Activated naive CD8-positive, alpha-beta T cell treated with anti-CD3 and anti-CD28 coated beads, Interleukin-2, amount 10 ng/mL, durations not matched to agents 7 days and 5 days (primary cell): ENCODE measurements at regions not wholly inside any gene's neighbourhood (a gene's known extent, or its start where the extent isn't known, plus 50 kb on each side); places are given as distances from the start of the nearest gene placed in this dataset.

Experiments used
- ATAC-seq: fragments of 150-1000 bp; cut with Tn5 transposase; one replicate; pipeline ENCODE4 v1.10.0; 2021; ENCODE audit warnings: low read depth, moderate library complexity
- POLR2A ChIA-PET: fragments of 350-600 bp; sonication (Branson Sonifier 250); formaldehyde crosslinking; loops from one replicate; lab custom pipeline; 2021; ENCODE audit warnings: antibody characterized with exemption; lab: Charles Lee
- DNase-seq: peaks from one replicate; pipeline ENCODE4 v3.0.0; 2021
- H3K27ac Mint-ChIP-seq: one replicate; pipeline ENCODE4 v1.8.0; 2022; ENCODE audit warnings: mild to moderate bottlenecking, mixed read lengths
- H3K27me3 Mint-ChIP-seq: one replicate; pipeline ENCODE4 v1.8.0; 2022; ENCODE audit warnings: mild to moderate bottlenecking, moderate library complexity, mixed read lengths
- H3K36me3 Mint-ChIP-seq: one replicate; pipeline ENCODE4 v1.8.0; 2021; ENCODE audit warnings: mild to moderate bottlenecking, mixed read lengths
- H3K4me1 Mint-ChIP-seq: one replicate; pipeline ENCODE4 v1.8.0; 2021; ENCODE audit warnings: mixed read lengths
- H3K4me3 Mint-ChIP-seq: one replicate; pipeline ENCODE4 v1.8.0; 2022; ENCODE audit warnings: mild to moderate bottlenecking, moderate library complexity, mixed read lengths
- H3K9me3 Mint-ChIP-seq: one replicate; pipeline ENCODE4 v1.8.0; 2021; ENCODE audit warnings: mixed read lengths

DNA sequence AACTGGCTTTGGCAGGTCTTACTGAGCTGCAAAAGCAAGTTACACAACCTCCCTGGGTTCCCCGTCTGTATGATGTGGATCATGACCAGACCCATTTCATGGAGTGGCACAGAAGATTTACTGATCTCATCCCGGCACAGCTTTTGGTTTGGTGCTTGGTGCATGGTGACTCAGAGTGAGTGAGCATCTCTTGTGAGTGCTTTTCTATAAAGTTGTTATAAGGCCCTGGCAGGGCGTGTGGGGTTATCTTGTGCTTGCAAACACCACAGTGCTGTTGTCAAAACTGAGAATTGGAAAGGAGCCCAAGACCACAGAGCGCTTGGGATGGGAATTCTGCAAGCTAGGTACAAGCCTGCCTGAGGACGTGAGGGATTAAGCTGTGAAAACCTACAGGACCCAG lies 425.2 kb downstream of the GADD45G start:
- POLR2A ChIA-PET: no interaction called here
- H3K27ac Mint-ChIP-seq: no peak overlapping the region
- no peak overlapping the region for H3K4me3 Mint-ChIP-seq
- DNase-seq (no peak), ATAC-seq (no peak)
- no peaks in the 10 kb centered on the region for H3K36me3 Mint-ChIP-seq
- H3K4me1 Mint-ChIP-seq: no peaks in the 10 kb centered on the region
- H3K27me3 Mint-ChIP-seq: peaks cover 22% of the 10 kb centered on the region
- no peaks in the 10 kb centered on the region for H3K9me3 Mint-ChIP-seq

DNA sequence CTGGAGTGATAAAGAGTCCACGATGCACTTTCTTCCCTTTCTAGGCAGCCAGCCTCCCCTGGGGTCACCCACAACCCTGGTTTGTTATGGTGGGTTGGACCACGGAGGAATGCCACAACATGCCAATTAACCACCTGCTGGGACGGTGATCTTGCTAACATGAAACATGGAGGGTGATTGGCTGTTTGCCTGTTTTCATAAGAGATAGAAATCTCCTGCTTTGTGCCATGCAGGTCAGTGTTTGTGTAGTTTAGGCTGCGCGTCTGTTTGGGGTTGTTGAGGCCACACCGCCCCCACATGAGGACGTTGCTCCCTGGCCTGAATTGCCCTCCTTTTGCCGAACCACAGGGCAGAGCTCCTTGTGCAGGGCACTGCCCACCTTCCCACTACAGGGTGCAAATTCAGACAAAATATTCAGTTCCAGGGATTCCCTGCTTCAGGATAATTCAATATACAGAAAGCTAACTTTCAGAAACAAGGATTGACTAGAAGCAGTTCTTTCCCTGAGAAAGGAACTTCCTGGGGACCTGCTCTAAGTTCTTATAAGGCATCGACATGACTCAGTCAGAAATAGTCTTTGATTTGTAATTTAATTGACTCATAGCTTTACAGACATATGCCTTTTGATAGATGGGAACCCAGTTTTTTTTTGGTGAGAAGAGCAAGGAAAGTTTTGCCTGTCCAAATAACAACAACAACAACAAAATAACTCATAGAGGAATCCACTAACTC lies 427.6 kb downstream of the GADD45G start:
- POLR2A ChIA-PET: no interaction called here
- H3K27ac Mint-ChIP-seq: no peak overlapping the region
- ATAC-seq: no peak

DNA sequence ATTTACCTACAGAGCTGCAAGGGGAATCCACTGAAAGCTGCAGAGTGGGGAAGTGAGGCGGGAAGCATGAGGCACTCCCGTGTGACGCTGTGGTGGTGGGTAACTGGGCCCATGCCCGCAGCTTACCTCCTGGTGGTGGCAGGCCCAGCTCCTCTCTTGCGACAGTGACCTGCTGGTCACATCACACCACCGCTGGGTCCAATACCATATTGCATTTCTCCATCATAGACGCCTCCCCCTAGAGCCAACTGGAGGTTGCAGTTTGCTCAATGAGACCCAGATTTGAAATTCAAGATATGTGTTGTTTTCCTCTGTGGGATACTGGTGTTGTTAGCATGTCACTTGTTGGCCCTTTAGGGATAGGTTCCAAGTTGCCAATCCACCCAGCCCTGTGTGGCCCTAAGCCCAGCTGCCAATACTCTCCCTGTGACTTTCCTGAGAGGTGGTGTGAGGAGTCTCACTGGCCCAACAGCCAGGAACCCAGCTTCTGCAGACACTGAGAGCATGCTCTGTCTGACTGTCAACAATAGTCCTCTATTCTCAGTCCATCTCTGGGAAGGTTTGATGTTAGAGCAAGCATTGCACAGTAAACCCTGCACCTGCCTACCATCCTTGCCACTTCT lies 428.3 kb downstream of the GADD45G start:
- Mint-ChIP-seq H3K9me3 (no peaks in the 10 kb centered on the region), H3K27me3 (peaks cover 18% of the 10 kb centered on the region)

More for the DNA sequence above, 427.6 kb downstream of the GADD45G start:
- H3K9me3 Mint-ChIP-seq: no peaks in the 10 kb centered on the region
- no peak overlapping the region for H3K4me3 Mint-ChIP-seq
- no peaks in the 10 kb centered on the region for H3K4me1 Mint-ChIP-seq
- no peaks in the 10 kb centered on the region for H3K36me3 Mint-ChIP-seq
- H3K27me3 Mint-ChIP-seq: peaks cover 25% of the 10 kb centered on the region
- DNase-seq: no peak

GRCh38 chr9:90034071-90034470 lies 429.3 kb downstream of the GADD45G start:
- H3K27me3 Mint-ChIP-seq: peaks cover 13% of the 10 kb centered on the region
- H3K36me3 Mint-ChIP-seq: no peaks in the 10 kb centered on the region
- H3K4me1 Mint-ChIP-seq: no peaks in the 10 kb centered on the region
- no peaks in the 10 kb centered on the region for H3K9me3 Mint-ChIP-seq
- POLR2A ChIA-PET: no interaction called here
- no peak overlapping the region for H3K27ac Mint-ChIP-seq
- ATAC-seq (no peak), DNase-seq (no peak)
- H3K4me3 Mint-ChIP-seq: no peak overlapping the region

More for the DNA sequence above, 428.3 kb downstream of the GADD45G start:
- Mint-ChIP-seq H3K4me1 (no peaks in the 10 kb centered on the region), H3K36me3 (no peaks in the 10 kb centered on the region), H3K4me3 (no peak overlapping the region), H3K27ac (no peak overlapping the region)
- DNase-seq (no peak), ATAC-seq (no peak)
- POLR2A ChIA-PET: no interaction called here

GRCh38 chr9:90035471-90035870 lies 430.7 kb downstream of the GADD45G start:
- H3K4me1 Mint-ChIP-seq: no peaks in the 10 kb centered on the region
- H3K9me3 Mint-ChIP-seq: no peaks in the 10 kb centered on the region
- H3K27me3 Mint-ChIP-seq: peaks cover 7% of the 10 kb centered on the region
- no peak for DNase-seq
- POLR2A ChIA-PET: no interaction called here
- H3K27ac Mint-ChIP-seq: no peak overlapping the region
- ATAC-seq: no peak
- H3K36me3 Mint-ChIP-seq: no peaks in the 10 kb centered on the region
- H3K4me3 Mint-ChIP-seq: no peak overlapping the region

DNA sequence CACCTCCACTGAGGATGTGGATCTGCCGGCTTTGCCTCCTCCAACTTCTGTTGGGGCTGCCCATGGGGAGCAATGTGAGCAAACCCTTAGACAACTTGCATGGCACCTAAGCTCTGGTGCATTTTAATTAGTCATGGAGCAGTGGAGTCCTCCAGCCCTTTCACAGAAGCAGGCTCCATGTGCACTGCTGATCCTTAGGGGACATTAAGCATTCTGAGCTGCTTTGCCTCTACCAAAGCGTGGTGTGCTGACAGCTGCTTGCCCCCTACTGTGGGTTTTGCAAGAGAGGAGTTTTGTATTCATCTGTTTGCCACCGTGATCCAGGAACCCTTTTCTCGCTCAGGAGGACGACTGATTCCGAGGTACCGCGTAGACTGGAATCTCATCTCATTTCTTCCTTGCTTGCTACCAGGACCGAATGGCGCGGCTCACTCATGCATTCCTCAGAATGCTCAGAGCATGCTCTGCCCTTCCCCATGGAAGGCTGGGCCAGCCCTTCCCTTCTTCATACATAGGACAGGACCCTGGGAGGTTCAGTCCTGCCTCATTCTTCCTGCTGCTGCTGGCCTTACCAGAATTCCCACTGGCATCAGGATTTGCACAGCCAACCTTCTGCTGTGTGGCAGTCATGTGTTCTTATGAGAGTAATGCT lies 432.5 kb downstream of the GADD45G start:
- Mint-ChIP-seq H3K4me3 (no peak overlapping the region), H3K4me1 (no peaks in the 10 kb centered on the region), H3K27me3 (peaks cover 11% of the 10 kb centered on the region), H3K27ac (no peak overlapping the region), H3K36me3 (no peaks in the 10 kb centered on the region), H3K9me3 (no peaks in the 10 kb centered on the region)
- ATAC-seq (no peak), DNase-seq (no peak)
- POLR2A ChIA-PET: no interaction called here

GRCh38 chr9:90038763-90039162 lies 434.0 kb downstream of the GADD45G start:
- Mint-ChIP-seq H3K36me3 (no peaks in the 10 kb centered on the region), H3K9me3 (no peaks in the 10 kb centered on the region), H3K27ac (no peak overlapping the region), H3K4me1 (peaks cover under 1% of the 10 kb centered on the region), H3K4me3 (no peak overlapping the region), H3K27me3 (peaks cover 11% of the 10 kb centered on the region)
- POLR2A ChIA-PET: no interaction called here
- DNase-seq (no peak), ATAC-seq (no peak)

DNA sequence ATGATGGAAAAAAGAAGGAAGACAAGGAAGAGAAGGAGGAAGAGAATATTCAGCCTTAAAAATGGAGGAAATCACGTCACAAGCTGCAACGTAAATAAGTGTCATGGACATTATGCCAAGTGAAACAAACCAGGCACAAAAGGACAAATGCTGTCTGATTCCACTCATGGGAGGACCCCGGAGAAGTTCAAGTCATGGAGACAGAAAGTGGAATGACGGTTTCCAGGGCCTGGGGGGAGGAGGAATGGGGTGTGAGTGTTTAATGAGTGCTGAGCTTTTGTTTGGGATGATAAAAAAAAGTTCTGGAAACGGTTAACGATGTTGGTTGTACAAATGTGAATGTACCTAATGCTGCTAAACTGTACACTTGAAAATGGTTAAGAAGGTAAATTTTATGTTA lies 439.5 kb downstream of the GADD45G start:
- Mint-ChIP-seq H3K36me3 (no peaks in the 10 kb centered on the region), H3K27ac (no peak overlapping the region), H3K27me3 (peaks cover 15% of the 10 kb centered on the region), H3K9me3 (peaks cover 3% of the 10 kb centered on the region), H3K4me1 (peaks cover 8% of the 10 kb centered on the region), H3K4me3 (no peak overlapping the region)
- no peak for DNase-seq
- no peak for ATAC-seq
- POLR2A ChIA-PET: no interaction called here

DNA sequence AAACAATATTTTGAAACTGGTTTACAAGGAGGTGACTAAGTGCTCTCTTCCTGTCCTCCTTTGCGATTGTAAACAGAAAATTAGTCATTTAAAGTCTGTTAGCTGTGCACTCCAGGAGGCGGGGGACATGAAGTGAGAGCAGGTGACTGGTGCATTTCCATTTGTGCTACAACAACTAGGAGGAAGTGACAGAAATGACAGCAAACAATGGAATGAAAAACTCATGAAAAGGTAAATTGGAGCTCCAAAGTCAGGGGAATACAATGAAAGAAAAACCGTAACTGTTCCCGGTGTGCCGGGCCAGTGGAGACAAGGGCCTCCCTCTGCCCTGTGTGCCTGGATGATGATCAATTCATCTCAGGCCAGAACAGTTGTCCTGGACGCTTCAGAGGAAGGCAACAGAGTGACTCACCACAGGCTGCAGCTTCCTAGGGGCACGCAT lies 439.9 kb downstream of the GADD45G start:
- no peaks in the 10 kb centered on the region for H3K36me3 Mint-ChIP-seq

DNA sequence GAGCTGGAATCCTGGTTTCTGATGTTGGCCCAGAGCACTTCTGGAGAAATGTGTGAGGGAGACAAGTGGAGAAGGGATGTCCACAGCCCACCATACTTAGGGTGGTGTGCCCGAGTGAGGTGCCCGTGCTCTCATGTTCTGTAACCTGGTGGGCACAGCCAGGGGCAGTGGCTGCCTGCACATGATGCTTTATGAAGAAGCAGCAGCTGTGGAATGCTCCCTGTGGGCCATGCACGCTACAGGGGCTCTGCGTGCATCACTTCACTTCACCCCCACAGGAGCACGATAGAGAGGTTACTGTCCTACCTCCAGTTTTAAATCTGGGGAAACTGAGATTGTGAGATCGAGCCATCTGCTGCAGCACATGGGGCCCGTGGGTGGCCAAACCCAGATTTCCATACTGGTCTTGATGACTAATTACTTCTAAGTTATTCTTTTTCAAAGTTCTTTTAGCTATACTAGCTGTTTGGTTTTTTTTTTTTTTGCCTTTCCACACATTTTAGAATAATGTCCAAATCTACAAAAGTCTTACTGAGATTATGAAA lies 441.6 kb downstream of the GADD45G start:
- DNase-seq: no peak

More for the DNA sequence above, 439.9 kb downstream of the GADD45G start:
- ATAC-seq (no peak), DNase-seq (no peak)
- Mint-ChIP-seq H3K27ac (no peak overlapping the region), H3K4me3 (no peak overlapping the region), H3K4me1 (peaks cover 8% of the 10 kb centered on the region), H3K9me3 (peaks cover 3% of the 10 kb centered on the region), H3K27me3 (peaks cover 14% of the 10 kb centered on the region)
- POLR2A ChIA-PET: no interaction called here

GRCh38 chr9:90047828-90048227 lies 443.0 kb downstream of the GADD45G start:
- Mint-ChIP-seq H3K4me1 (peaks cover 8% of the 10 kb centered on the region), H3K9me3 (peaks cover 5% of the 10 kb centered on the region), H3K27ac (no peak overlapping the region), H3K27me3 (peaks cover 23% of the 10 kb centered on the region), H3K4me3 (no peak overlapping the region), H3K36me3 (no peaks in the 10 kb centered on the region)
- ATAC-seq (no peak), DNase-seq (no peak)
- POLR2A ChIA-PET: no interaction called here

More for the DNA sequence above, 441.6 kb downstream of the GADD45G start:
- H3K27me3 Mint-ChIP-seq: peaks cover 12% of the 10 kb centered on the region
- peaks cover 8% of the 10 kb centered on the region for H3K4me1 Mint-ChIP-seq
- no peak for ATAC-seq
- POLR2A ChIA-PET: no interaction called here
- no peak overlapping the region for H3K27ac Mint-ChIP-seq
- H3K9me3 Mint-ChIP-seq: peaks cover 5% of the 10 kb centered on the region
- no peaks in the 10 kb centered on the region for H3K36me3 Mint-ChIP-seq
- H3K4me3 Mint-ChIP-seq: no peak overlapping the region

GRCh38 chr9:90052366-90052765 lies 447.6 kb downstream of the GADD45G start:
- no peaks in the 10 kb centered on the region for H3K4me1 Mint-ChIP-seq

GRCh38 chr9:90053027-90053426 lies 448.2 kb downstream of the GADD45G start:
- peaks cover 40% of the 10 kb centered on the region for H3K27me3 Mint-ChIP-seq

More at GRCh38 chr9:90052366-90052765, 447.6 kb downstream of the GADD45G start:
- Mint-ChIP-seq H3K4me3 (no peak overlapping the region), H3K36me3 (no peaks in the 10 kb centered on the region), H3K27me3 (peaks cover 40% of the 10 kb centered on the region), H3K9me3 (peaks cover 10% of the 10 kb centered on the region), H3K27ac (no peak overlapping the region)
- POLR2A ChIA-PET: no interaction called here
- no peak for ATAC-seq
- DNase-seq: no peak

More at GRCh38 chr9:90053027-90053426, 448.2 kb downstream of the GADD45G start:
- no peaks in the 10 kb centered on the region for H3K36me3 Mint-ChIP-seq
- no peak overlapping the region for H3K4me3 Mint-ChIP-seq
- H3K27ac Mint-ChIP-seq: no peak overlapping the region
- H3K4me1 Mint-ChIP-seq: no peaks in the 10 kb centered on the region
- ATAC-seq (no peak), DNase-seq (no peak)
- POLR2A ChIA-PET: no interaction called here
- H3K9me3 Mint-ChIP-seq: peaks cover 10% of the 10 kb centered on the region
